Caco-2 (cell line): ENCODE measurements at regions not wholly inside any gene's neighbourhood (a gene's known extent, or its start where the extent isn't known, plus 50 kb on each side); places are given as distances from the start of the nearest gene placed in this dataset.
"Not testable (repeated sequence)": the region's sequence is repeated elsewhere in the genome, so short reads cannot be mapped to it uniquely, and the experiment has no call there.

Experiments
- BruUV-seq: library from RNA; stranded (reverse); fragments of 400-500 nt; replicated peaks from 2 replicates; lab custom pipeline; 2021; lab: Mats Ljungman, UMichigan
- CTCF ChIA-PET: fragments of 300-600 bp; sonication (Branson Sonifier 250); formaldehyde crosslinking; loops from one replicate; lab custom pipeline; 2022; ENCODE audit warnings: antibody characterized with exemption; lab: Charles Lee
- POLR2A ChIA-PET: fragments of 300-600 bp; sonication (Branson Sonifier 250); formaldehyde crosslinking; loops from one replicate; lab custom pipeline; 2022; ENCODE audit warnings: antibody characterized with exemption; lab: Charles Lee
- DNase-seq, 2 experiments: peaks; one replicate each; pipeline versions ENCODE4 v3.0.0 to v3.0.0-alpha.2; 2020 to 2022
- H3K27me3 ChIP-seq: replicated peaks from 2 replicates; pipeline ENCODE4 v1.6.0; 2011; ENCODE audit warnings: low read length; ENCODE audit not compliant: control insufficient read depth, insufficient read depth
- H3K36me3 ChIP-seq: 2 replicates; pipeline ENCODE4 v1.5.1; 2011; ENCODE audit warnings: low read length; ENCODE audit not compliant: control insufficient read depth, insufficient read depth
- H3K4me1 ChIP-seq: fragments of 250-450 bp; sonication (Bioruptor Pico); 2 replicates; pipeline ENCODE4 v1.5.1; 2020; ENCODE audit warnings: mild to moderate bottlenecking
- H3K4me3 ChIP-seq: 2 replicates; pipeline ENCODE4 v1.5.1; 2011; ENCODE audit warnings: low read depth, mild to moderate bottlenecking, control low read depth, low read length
- H3K9me3 ChIP-seq: fragments of 250-450 bp; sonication (Bioruptor Pico); 2 replicates; pipeline ENCODE4 v1.5.1; 2020; ENCODE audit warnings: mild to moderate bottlenecking, moderate library complexity
- H3K27ac Mint-ChIP-seq: one replicate; pipeline ENCODE4 v1.8.0; 2022; ENCODE audit warnings: mixed read lengths; ENCODE audit not compliant: unreplicated experiment
- H3K27me3 Mint-ChIP-seq: one replicate; pipeline ENCODE4 v1.8.0; 2022; ENCODE audit warnings: mixed read lengths; ENCODE audit not compliant: insufficient read depth, unreplicated experiment
- H3K36me3 Mint-ChIP-seq: one replicate; pipeline ENCODE4 v1.8.0; 2022; ENCODE audit warnings: mild to moderate bottlenecking, mixed read lengths; ENCODE audit not compliant: insufficient read depth, unreplicated experiment
- H3K4me1 Mint-ChIP-seq: one replicate; pipeline ENCODE4 v1.8.0; 2022; ENCODE audit warnings: low read depth, mixed read lengths; ENCODE audit not compliant: unreplicated experiment
- H3K4me3 Mint-ChIP-seq: one replicate; pipeline ENCODE4 v1.8.0; 2022; ENCODE audit warnings: mild to moderate bottlenecking, moderate library complexity, mixed read lengths; ENCODE audit not compliant: unreplicated experiment
- H3K9me3 Mint-ChIP-seq: one replicate; pipeline ENCODE4 v1.8.0; 2022; ENCODE audit warnings: mixed read lengths; ENCODE audit not compliant: unreplicated experiment
- intact Hi-C: fragments of 100-400 bp; cut with micrococcal nuclease; formaldehyde crosslinking; loops from one replicate; pipeline ENCODE4 v1.10.0; 2022; ENCODE audit not compliant: unreplicated experiment

DNA sequence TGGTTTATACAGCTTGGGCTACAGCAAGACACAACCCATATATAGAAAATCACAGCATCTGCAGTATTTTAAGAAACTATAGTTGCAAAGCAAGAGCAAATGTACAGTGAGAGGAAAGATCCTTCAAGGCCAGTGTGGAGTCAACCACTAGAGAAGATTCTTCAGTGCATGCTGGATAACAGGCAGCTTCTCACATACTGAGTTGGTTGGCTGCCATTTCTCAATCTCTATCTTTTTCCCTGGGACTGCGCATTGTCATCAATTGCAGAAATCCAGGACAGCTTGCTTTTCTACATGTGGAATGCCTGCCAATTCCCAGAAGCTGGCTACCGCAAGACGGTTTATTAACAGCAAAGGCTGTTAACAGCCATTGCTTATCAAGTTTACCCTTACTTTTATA is 646.5 kb downstream of the CDY1 start:
- H3K4me3 Mint-ChIP-seq, H3K4me3 ChIP-seq, BruUV-seq, H3K36me3 ChIP-seq, H3K27ac Mint-ChIP-seq, H3K4me1 Mint-ChIP-seq, H3K9me3 ChIP-seq, POLR2A ChIA-PET, CTCF ChIA-PET, H3K4me1 ChIP-seq, intact Hi-C loops, H3K27me3 Mint-ChIP-seq, H3K9me3 Mint-ChIP-seq, H3K36me3 Mint-ChIP-seq, DNase-seq, H3K27me3 ChIP-seq: not testable (repeated sequence)

DNA sequence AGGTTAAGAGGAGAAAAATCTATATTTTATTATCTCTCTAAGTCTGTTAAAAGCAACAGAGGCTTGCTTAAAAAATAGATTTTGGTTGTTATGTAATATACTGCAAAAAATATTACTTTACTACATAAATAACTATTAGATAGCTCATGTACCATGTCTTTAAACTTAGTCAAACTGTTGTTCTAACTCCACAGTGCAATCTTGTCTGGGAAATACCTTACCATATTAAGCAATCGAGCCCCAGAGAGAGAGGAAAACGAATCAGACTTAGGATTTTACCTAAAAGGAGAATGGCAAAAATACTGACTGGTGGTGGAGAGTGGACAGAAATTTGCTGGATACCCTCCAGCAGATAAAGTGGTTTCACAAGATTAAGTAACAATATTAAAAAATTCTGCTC is 647.0 kb downstream of the CDY1 start:
- H3K4me1 Mint-ChIP-seq, H3K36me3 Mint-ChIP-seq, H3K4me3 ChIP-seq, H3K4me3 Mint-ChIP-seq, H3K4me1 ChIP-seq, H3K9me3 ChIP-seq, POLR2A ChIA-PET, H3K27me3 ChIP-seq, H3K9me3 Mint-ChIP-seq, intact Hi-C loops, H3K36me3 ChIP-seq, DNase-seq, H3K27me3 Mint-ChIP-seq, H3K27ac Mint-ChIP-seq, BruUV-seq, CTCF ChIA-PET: not testable (repeated sequence)

DNA sequence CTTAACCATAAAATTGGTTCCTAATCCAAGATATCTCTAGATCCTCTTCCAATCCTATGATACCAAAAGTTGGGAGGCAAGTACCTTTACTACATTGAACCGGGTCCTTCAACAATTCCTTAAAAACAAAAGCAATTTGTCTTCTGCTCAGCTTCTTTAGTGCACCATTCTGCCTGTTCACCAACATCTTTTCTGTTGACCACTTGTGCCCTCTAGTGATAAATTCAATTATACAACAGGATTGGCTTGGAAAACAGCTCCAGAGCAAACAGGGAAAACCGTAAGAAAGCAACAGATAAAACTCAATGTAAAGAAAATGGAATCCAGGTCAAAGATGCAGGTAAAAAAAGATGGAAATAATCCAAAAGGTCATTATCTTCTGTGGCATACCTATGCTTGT is 651.2 kb downstream of the CDY1 start:
- H3K27me3 ChIP-seq, H3K4me1 Mint-ChIP-seq, intact Hi-C loops, H3K4me3 ChIP-seq, DNase-seq, POLR2A ChIA-PET, H3K4me1 ChIP-seq, H3K36me3 Mint-ChIP-seq, H3K27me3 Mint-ChIP-seq, H3K4me3 Mint-ChIP-seq, H3K9me3 ChIP-seq, CTCF ChIA-PET, H3K36me3 ChIP-seq, BruUV-seq, H3K9me3 Mint-ChIP-seq, H3K27ac Mint-ChIP-seq: not testable (repeated sequence)

DNA sequence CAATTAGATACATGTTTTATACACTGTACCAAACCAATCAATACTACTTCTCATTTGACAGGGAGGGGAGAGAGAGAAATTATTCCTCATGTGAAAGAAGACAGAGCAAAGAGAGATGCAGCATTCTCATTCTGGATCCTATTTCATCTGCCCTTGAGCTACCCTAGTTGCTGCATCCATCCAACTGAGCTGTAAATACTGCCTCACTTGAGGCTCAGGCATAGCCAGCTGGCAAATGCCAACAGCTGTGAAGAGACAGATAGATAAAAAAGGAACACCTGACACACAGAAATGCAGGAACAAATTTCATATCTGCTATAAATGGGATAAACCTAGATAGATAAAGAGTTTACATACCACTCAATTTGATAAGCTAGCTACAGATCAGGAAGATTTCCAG is 684.1 kb downstream of the CDY1 start:
- POLR2A ChIA-PET, DNase-seq, H3K4me3 Mint-ChIP-seq, CTCF ChIA-PET, H3K4me3 ChIP-seq, H3K9me3 ChIP-seq, BruUV-seq, intact Hi-C loops, H3K4me1 Mint-ChIP-seq, H3K36me3 ChIP-seq, H3K36me3 Mint-ChIP-seq, H3K4me1 ChIP-seq, H3K27ac Mint-ChIP-seq, H3K9me3 Mint-ChIP-seq, H3K27me3 ChIP-seq, H3K27me3 Mint-ChIP-seq: not testable (repeated sequence)

DNA sequence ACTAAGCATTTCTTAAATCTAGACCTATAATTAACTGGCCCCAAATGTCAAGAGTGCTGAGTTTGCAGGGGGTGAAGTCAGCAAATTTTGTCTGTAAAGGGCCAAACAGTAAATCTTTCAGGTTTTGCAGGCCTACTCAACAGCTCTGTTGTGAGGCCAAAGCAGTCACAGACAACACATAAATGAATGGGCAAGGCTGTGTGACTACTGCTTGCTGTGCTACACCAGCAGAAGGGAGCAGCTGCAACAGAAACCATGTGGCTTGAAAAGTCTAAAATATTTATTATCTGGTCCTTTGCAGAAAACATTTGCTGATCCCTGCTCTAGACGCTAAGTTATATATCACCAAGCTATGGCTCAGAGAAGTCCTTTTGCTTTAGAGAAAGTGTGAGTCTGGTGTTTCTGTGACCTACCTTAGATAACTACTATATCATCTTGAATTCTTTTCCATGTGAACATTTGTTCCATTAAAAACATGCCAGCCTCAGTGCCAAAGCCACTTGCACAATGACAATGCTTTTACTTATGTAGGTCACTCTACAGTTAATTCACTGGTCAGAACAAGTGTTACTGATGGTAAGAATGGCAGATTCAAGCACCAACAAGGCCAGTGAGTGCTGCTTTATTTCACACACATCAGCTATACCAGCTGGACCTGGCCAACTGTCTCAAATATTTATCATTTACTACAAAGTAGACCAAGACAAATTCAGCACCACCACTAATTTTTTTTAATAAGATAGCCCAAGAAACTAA is 684.9 kb downstream of the CDY1 start:
- CTCF ChIA-PET = not testable (repeated sequence)

DNA sequence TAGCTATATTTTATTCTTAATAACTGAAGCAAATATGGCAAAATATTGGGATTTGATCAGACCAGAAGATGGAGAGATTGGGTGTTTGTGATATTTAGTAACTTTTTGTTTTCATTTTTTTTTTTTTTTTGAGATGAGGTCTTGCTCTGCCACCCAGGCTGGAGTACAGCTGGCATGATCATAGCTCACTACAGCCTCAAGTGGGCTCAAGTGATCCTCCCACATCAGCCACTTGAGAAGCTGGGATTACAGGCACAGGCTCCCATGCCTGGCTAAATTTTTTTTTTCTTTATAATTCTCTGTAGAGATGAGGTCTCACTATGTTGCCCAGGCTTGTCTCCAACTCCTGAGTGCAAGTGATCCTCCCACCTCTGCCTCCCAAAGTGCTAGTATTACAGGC is 686.4 kb downstream of the CDY1 start:
- H3K27ac Mint-ChIP-seq, H3K4me1 ChIP-seq, H3K4me3 Mint-ChIP-seq, H3K9me3 ChIP-seq, POLR2A ChIA-PET, CTCF ChIA-PET, DNase-seq, H3K27me3 ChIP-seq, BruUV-seq, H3K9me3 Mint-ChIP-seq, H3K27me3 Mint-ChIP-seq, H3K36me3 ChIP-seq, H3K4me3 ChIP-seq, H3K4me1 Mint-ChIP-seq, H3K36me3 Mint-ChIP-seq, intact Hi-C loops: not testable (repeated sequence)

More for the DNA sequence above, 684.9 kb downstream of the CDY1 start:
- POLR2A ChIA-PET, intact Hi-C loops, BruUV-seq, H3K9me3 ChIP-seq, H3K4me3 ChIP-seq, H3K27me3 ChIP-seq, H3K27ac Mint-ChIP-seq, H3K4me1 ChIP-seq, H3K36me3 Mint-ChIP-seq, H3K9me3 Mint-ChIP-seq, H3K27me3 Mint-ChIP-seq, H3K4me1 Mint-ChIP-seq, H3K4me3 Mint-ChIP-seq, H3K36me3 ChIP-seq, DNase-seq: not testable (repeated sequence)

DNA sequence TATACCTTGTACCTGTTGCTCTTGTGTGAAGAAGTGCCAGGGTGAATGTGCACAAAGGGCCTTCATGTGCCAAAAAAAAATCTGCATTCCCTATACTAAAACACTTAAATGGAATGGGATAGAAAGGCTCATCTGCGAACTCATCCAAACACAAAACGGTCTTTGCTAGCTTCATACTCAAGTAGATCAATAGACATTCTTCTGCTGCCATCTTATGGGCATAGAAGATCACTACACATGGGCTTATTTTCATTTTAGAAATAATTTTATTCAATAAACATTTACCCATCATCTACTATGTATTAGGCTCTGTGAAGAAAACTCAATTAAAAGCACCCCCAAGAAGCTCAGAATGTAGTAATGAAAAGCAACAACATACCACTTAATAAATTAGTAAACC is 693.1 kb downstream of the CDY1 start:
- H3K27ac Mint-ChIP-seq, H3K27me3 ChIP-seq, H3K27me3 Mint-ChIP-seq, POLR2A ChIA-PET, H3K4me1 Mint-ChIP-seq, H3K4me1 ChIP-seq, BruUV-seq, H3K4me3 Mint-ChIP-seq, H3K9me3 ChIP-seq, CTCF ChIA-PET, H3K4me3 ChIP-seq, intact Hi-C loops, H3K36me3 ChIP-seq, H3K36me3 Mint-ChIP-seq, H3K9me3 Mint-ChIP-seq: not testable (repeated sequence)
- DNase-seq = peak in 1 of 2 experiments; percentile 0
